AG10803 (cell line): ENCODE measurements at regions not wholly inside any gene's neighbourhood (a gene's known extent, or its start where the extent isn't known, plus 50 kb on each side); places are given as distances from the start of the nearest gene placed in this dataset.

Experiments
- DNase-seq: peaks from one replicate; pipeline ENCODE4 v3.0.0; 2010; ENCODE audit warnings: low read depth
- H3K4me3 ChIP-seq: 2 replicates; pipeline ENCODE4 v1.5.1; 2011; ENCODE audit warnings: mild to moderate bottlenecking, low read length, control low read depth
- CTCF ChIP-seq: conservative IDR thresholded peaks from 2 replicates; pipeline ENCODE4 v1.5.1; 2011; ENCODE audit warnings: mild to moderate bottlenecking, low read length, control low read depth, inconsistent platforms

GRCh38 chr2:41878056-41878455, 169.8 kb upstream of the PKDCC start:
- no peak for DNase-seq
- H3K4me3 ChIP-seq: no peak overlapping the region
- TF ChIP-seq CTCF: no peak

- no peak for DNase-seq
- H3K4me3 ChIP-seq: no peak overlapping the region
- TF ChIP-seq CTCF: no peak
Measured at GRCh38 chr2:41878716-41879234, 169.0 kb upstream of the PKDCC start.

GRCh38 chr2:41879235-41879916, 168.4 kb upstream of the PKDCC start:
- no peak for TF ChIP-seq CTCF

GRCh38 chr2:41880561-41881243, 167.1 kb upstream of the PKDCC start:
- no peak overlapping the region for H3K4me3 ChIP-seq
- DNase-seq: no peak
- TF ChIP-seq CTCF: no peak

More at GRCh38 chr2:41879235-41879916, 168.4 kb upstream of the PKDCC start:
- no peak for DNase-seq
- H3K4me3 ChIP-seq: no peak overlapping the region

- H3K4me3 ChIP-seq: no peak overlapping the region
- TF ChIP-seq CTCF: no peak
- DNase-seq: peak; percentile 69
Measured at GRCh38 chr2:41881249-41881648, 166.6 kb upstream of the PKDCC start.

GRCh38 chr2:41884718-41885117, 163.1 kb upstream of the PKDCC start:
- no peak for TF ChIP-seq CTCF
- no peak overlapping the region for H3K4me3 ChIP-seq
- no peak for DNase-seq
